NCI-H2227 treated with DMSO at 0.1 percent for 48 hours (cell line): ENCODE measurements at regions not wholly inside any gene's neighbourhood (a gene's known extent, or its start where the extent isn't known, plus 50 kb on each side); places are given as distances from the start of the nearest gene placed in this dataset.

Source experiments
- DNase-seq: peaks from one replicate; lab custom pipeline; 2025; lab: John Stamatoyannopoulos, UW

- no peak for DNase-seq
These were observed 71.7 kb upstream of the ZNRF2 start for GRCh38 chr7:30212701-30213111.

GRCh38 chr7:30213637-30214036 is 70.8 kb upstream of the ZNRF2 start:
- DNase-seq, result no peak

GRCh38 chr7:30214651-30215137 is 69.7 kb upstream of the ZNRF2 start:
- DNase-seq, result no peak

- DNase-seq, result no peak
These were observed 62.6 kb upstream of the ZNRF2 start for GRCh38 chr7:30221764-30222163.

GRCh38 chr7:30222515-30223215 is 61.7 kb upstream of the ZNRF2 start:
- no peak for DNase-seq

- no peak for DNase-seq
These were observed 60.5 kb upstream of the ZNRF2 start for GRCh38 chr7:30223896-30224295.

GRCh38 chr7:30224511-30225062 is 59.8 kb upstream of the ZNRF2 start:
- DNase-seq, result no peak

- peak; percentile 66 for DNase-seq
These were observed 58.4 kb upstream of the ZNRF2 start for GRCh38 chr7:30225863-30226613.

GRCh38 chr7:30226614-30227268 is 57.7 kb upstream of the ZNRF2 start:
- no peak for DNase-seq

- no peak for DNase-seq
These were observed 53.1 kb upstream of the ZNRF2 start for GRCh38 chr7:30231271-30231670.

- no peak for DNase-seq
These were observed 52.0 kb upstream of the ZNRF2 start for GRCh38 chr7:30232391-30232790.
